IMR-90 (cell line): ENCODE measurements at regions not wholly inside any gene's neighbourhood (a gene's known extent, or its start where the extent isn't known, plus 50 kb on each side); places are given as distances from the start of the nearest gene placed in this dataset.

ENCODE experiments used
- ATAC-seq: fragments of 200-7000 bp; cut with Tn5 transposase; 2 replicates; pipeline ENCODE4 v1.9.1; 2020; ENCODE audit warnings: low read depth, mild to moderate bottlenecking, moderate library complexity
- BruUV-seq: library from RNA; stranded (reverse); fragments of 400-500 nt; replicated peaks from 2 replicates; lab custom pipeline; 2021; lab: Mats Ljungman, UMichigan
- CTCF ChIA-PET: fragments of 300-600 bp; formaldehyde crosslinking; extraction: SDS; loops from one replicate; lab custom pipeline; 2021; ENCODE audit warnings: antibody characterized with exemption; lab: Yijun Ruan, JAX
- POLR2A ChIA-PET: fragments of 300-600 bp; sonication (Branson Sonifier 250); formaldehyde crosslinking; loops from one replicate; lab custom pipeline; 2022; ENCODE audit warnings: antibody characterized with exemption; ENCODE audit not compliant: unreplicated experiment; lab: Charles Lee
- DNase-seq: peaks from one replicate; pipeline ENCODE4 v3.0.0; 2013
- H2AFZ ChIP-seq: replicated peaks from 2 replicates; pipeline ENCODE3; 2013; ENCODE audit warnings: low read length, mild to moderate bottlenecking; ENCODE audit not compliant: poor library complexity
- H2AK5ac ChIP-seq: 2 replicates; pipeline ENCODE4 v1.6.1; 2013; ENCODE audit warnings: low read depth, low read length, inconsistent platforms
- H2AK9ac ChIP-seq: replicated peaks from 2 replicates; pipeline ENCODE3; 2013; ENCODE audit warnings: mild to moderate bottlenecking, low read depth, low read length, moderate library complexity; ENCODE audit not compliant: poor library complexity
- H2BK120ac ChIP-seq: 2 replicates; pipeline ENCODE4 v1.6.1; 2013; ENCODE audit warnings: low read depth, low read length, inconsistent platforms
- H2BK15ac ChIP-seq: 3 replicates; pipeline ENCODE4 v1.6.1; 2013; ENCODE audit warnings: low read depth, low read length, inconsistent platforms
- H2BK20ac ChIP-seq: 2 replicates; pipeline ENCODE4 v1.6.1; 2013; ENCODE audit warnings: low read depth, mild to moderate bottlenecking, inconsistent platforms, low read length, moderate library complexity
- H2BK5ac ChIP-seq: 2 replicates; pipeline ENCODE4 v1.6.1; 2013; ENCODE audit warnings: mild to moderate bottlenecking, low read depth, low read length, inconsistent platforms; ENCODE audit not compliant: poor library complexity, severe bottlenecking
- H3K14ac ChIP-seq: replicated peaks from 2 replicates; pipeline ENCODE4 v1.6.1; 2013; ENCODE audit warnings: low read depth, low read length, inconsistent platforms
- H3K18ac ChIP-seq: 2 replicates; pipeline ENCODE4 v1.6.1; 2013; ENCODE audit warnings: low read depth, low read length, control low read depth
- H3K23ac ChIP-seq: 2 replicates; pipeline ENCODE4 v1.6.1; 2013; ENCODE audit warnings: low read depth, low read length, inconsistent platforms
- H3K27ac ChIP-seq: 2 replicates; pipeline ENCODE4 v1.5.1; 2013; ENCODE audit warnings: mild to moderate bottlenecking, control low read depth, low read length; ENCODE audit not compliant: insufficient read depth
- H3K27me3 ChIP-seq: 2 replicates; pipeline ENCODE4 v1.6.1; 2013; ENCODE audit warnings: low read length; ENCODE audit not compliant: control insufficient read depth, insufficient read depth
- H3K36me3 ChIP-seq: 2 replicates; pipeline ENCODE4 v1.6.1; 2013; ENCODE audit warnings: low read length, mixed read lengths; ENCODE audit not compliant: control insufficient read depth, insufficient read depth
- H3K4ac ChIP-seq: 2 replicates; pipeline ENCODE4 v1.6.1; 2013; ENCODE audit warnings: low read depth, low read length, inconsistent platforms
- H3K4me1 ChIP-seq: 2 replicates; pipeline ENCODE4 v1.6.1; 2013; ENCODE audit warnings: low read length, mixed read lengths; ENCODE audit not compliant: control insufficient read depth, insufficient read depth
- H3K4me2 ChIP-seq: 2 replicates; pipeline ENCODE4 v1.6.1; 2013; ENCODE audit warnings: low read depth, mild to moderate bottlenecking, control low read depth, low read length, moderate library complexity
- H3K4me3 ChIP-seq: 2 replicates; pipeline ENCODE4 v1.5.1; 2013; ENCODE audit warnings: low read depth, mild to moderate bottlenecking, control low read depth, low read length, moderate library complexity; ENCODE audit not compliant: insufficient read depth
- H3K56ac ChIP-seq: 2 replicates; pipeline ENCODE4 v1.6.1; 2013; ENCODE audit warnings: low read length, inconsistent platforms; ENCODE audit not compliant: insufficient read depth; ENCODE audit errors: extremely low read depth
- H3K79me1 ChIP-seq, 2 experiments: 2 replicates each; pipeline ENCODE4 v1.6.1; 2013; ENCODE audit warnings: low read length in 2 of 2, inconsistent platforms in 1 of 2, low read depth in 1 of 2
- H3K9ac ChIP-seq: 2 replicates; pipeline ENCODE4 v1.6.1; 2013; ENCODE audit warnings: low read depth, low read length, control low read depth
- H3K9me1 ChIP-seq: 2 replicates; pipeline ENCODE4 v1.6.1; 2013; ENCODE audit warnings: low read length, inconsistent platforms; ENCODE audit not compliant: insufficient read depth
- H3K9me3 ChIP-seq: 2 replicates; pipeline ENCODE4 v1.6.1; 2013; ENCODE audit warnings: low read length; ENCODE audit not compliant: control insufficient read depth, insufficient read depth
- H4K20me1 ChIP-seq: 2 replicates; pipeline ENCODE4 v1.6.1; 2013; ENCODE audit warnings: low read length, inconsistent platforms; ENCODE audit not compliant: insufficient read depth
- H4K5ac ChIP-seq: 2 replicates; pipeline ENCODE4 v1.6.1; 2013; ENCODE audit warnings: mild to moderate bottlenecking, low read depth, low read length, control low read depth
- H4K8ac ChIP-seq, 2 experiments: 2 replicates each; pipeline ENCODE4 v1.6.1; 2013; ENCODE audit warnings: low read depth in 2 of 2, low read length in 2 of 2, control low read depth in 1 of 2, inconsistent platforms in 1 of 2
- H4K91ac ChIP-seq: 2 replicates; pipeline ENCODE4 v1.6.1; 2013; ENCODE audit warnings: low read depth, low read length, inconsistent platforms; ENCODE audit not compliant: insufficient read depth
- CEBPB ChIP-seq: IDR thresholded peaks from 2 replicates; pipeline ENCODE4 v1.6.1; 2012; ENCODE audit warnings: low read depth, low read length, improper control_type of control experiment
- CHD1 ChIP-seq: IDR thresholded peaks from 2 replicates; pipeline ENCODE4 v1.6.1; 2012; ENCODE audit warnings: low read depth, low read length, improper control_type of control experiment
- ELK1 ChIP-seq: fragments of 150-350 bp; IDR thresholded peaks from 2 replicates; pipeline ENCODE4 v1.6.1; 2016; ENCODE audit warnings: low read depth, mild to moderate bottlenecking, low read length, moderate library complexity, borderline replicate concordance
- FOS ChIP-seq: fragments of 150-350 bp; IDR thresholded peaks from 2 replicates; pipeline ENCODE4 v1.6.1; 2016; ENCODE audit warnings: low read depth, low read length
- MAFK ChIP-seq: IDR thresholded peaks from 2 replicates; pipeline ENCODE4 v1.6.1; 2012; ENCODE audit warnings: low read depth, low read length, improper control_type of control experiment
- MAZ ChIP-seq: IDR thresholded peaks from 2 replicates; pipeline ENCODE4 v1.6.1; 2012; ENCODE audit warnings: low read depth, mild to moderate bottlenecking, low read length, improper control_type of control experiment, moderate library complexity, borderline replicate concordance
- POLR2A ChIP-seq: IDR thresholded peaks from 2 replicates; pipeline ENCODE4 v1.6.1; 2012; ENCODE audit warnings: mild to moderate bottlenecking, low read depth, low read length
- RAD21 ChIP-seq: IDR thresholded peaks from 2 replicates; pipeline ENCODE4 v1.6.1; 2012; ENCODE audit warnings: low read length, improper control_type of control experiment
- RFX5 ChIP-seq: IDR thresholded peaks from 2 replicates; pipeline ENCODE4 v1.8.0; 2012; ENCODE audit warnings: low read depth, mild to moderate bottlenecking, low read length, moderate library complexity
- SMC3 ChIP-seq: fragments of 150-350 bp; IDR thresholded peaks from 2 replicates; pipeline ENCODE4 v1.6.1; 2016; ENCODE audit warnings: low read depth, mild to moderate bottlenecking, antibody characterized with exemption, low read length, moderate library complexity
- USF2 ChIP-seq: fragments of 150-350 bp; IDR thresholded peaks from 2 replicates; pipeline ENCODE4 v1.6.1; 2017; ENCODE audit warnings: mild to moderate bottlenecking, antibody characterized with exemption, low read length, low read depth
- WGBS, 2 experiments: methylation state at CpG; one replicate each; pipeline versions ENCODE4 v1.1.5 to v1.1.7; 2013; ENCODE audit warnings: missing lambda C conversion rate in 2 of 2; ENCODE audit not compliant: insufficient read length in 1 of 2; ENCODE audit errors: extremely low coverage in 2 of 2; 5-methylcytosine and 5-hydroxymethylcytosine counted together
- dilution Hi-C: fragments of 300-500 bp; cut with HindIII; formaldehyde crosslinking; loops from one replicate; pipeline ENCODE4 v1.14.3; 2018; ENCODE audit warnings: low sequenced_read_pairs; ENCODE audit not compliant: unreplicated experiment
- in situ Hi-C: fragments of 300-500 bp; cut with MboI; formaldehyde crosslinking; loops from 3 replicates; pipeline ENCODE4 v1.14.3; 2019; ENCODE audit warnings: low sequenced_read_pairs, inconsistent platforms, mixed read lengths
- intact Hi-C: fragments of 100-400 bp; cut with micrococcal nuclease; formaldehyde crosslinking; loops from 2 replicates; pipeline ENCODE4 v1.10.0; 2022

- no TSS peak for BruUV-seq
- POLR2A ChIA-PET = no interaction called here
- intact Hi-C loops (no loop called here), in situ Hi-C loops (no loop called here), dilution Hi-C loops (no loop called here)
- Histone ChIP-seq H3K4me3 (no peak overlapping the region), H3K18ac (no peak overlapping the region), H3K9me3 (no peaks in the 10 kb centered on the region), H3K27me3 (no peaks in the 10 kb centered on the region; the same call in 1 of the 2 replicates), H4K91ac (no peak overlapping the region), H3K9me1 (no peaks in the 10 kb centered on the region), H4K20me1 (no peaks in the 10 kb centered on the region), H3K4me2 (no peak overlapping the region), H2BK20ac (no peak overlapping the region), H3K4me1 (no peaks in the 10 kb centered on the region), H2AFZ (no peak overlapping the region), H3K36me3 (no peaks in the 10 kb centered on the region), H2BK120ac (no peak overlapping the region), H3K27ac (no peak overlapping the region), H2BK15ac (no peak overlapping the region), H4K8ac (no peak overlapping the region), H3K14ac (no peak overlapping the region), H3K23ac (no peak overlapping the region), H3K79me1 (no peaks in the 10 kb centered on the region), H3K9ac (no peak overlapping the region), H2AK9ac (no peak overlapping the region), H4K5ac (no peak overlapping the region), H2AK5ac (no peak overlapping the region), H3K4ac (no peak overlapping the region), H2BK5ac (no peak overlapping the region), H3K56ac (no peak overlapping the region)
- 40% methylated on average over 2 of the region's 7 CpGs; no CpG with 5 or more reads in 1 of the 2 experiments for WGBS, 2 experiments
- no peak for ATAC-seq
- CTCF ChIA-PET = no interaction called here
- TF ChIP-seq CEBPB (no peak), POLR2A (no peak), CHD1 (no peak), USF2 (no peak), RFX5 (no peak), MAFK (no peak), MAZ (no peak), RAD21 (no peak), FOS (no peak), SMC3 (no peak), ELK1 (no peak)
- no peak for DNase-seq
These were observed 163.1 kb downstream of the SOD2 start for GRCh38 chr6:159529934-159530333.
